NB4 (cell line): ENCODE measurements at regions not wholly inside any gene's neighbourhood (a gene's known extent, or its start where the extent isn't known, plus 50 kb on each side); places are given as distances from the start of the nearest gene placed in this dataset.
A peak's percentile ranks its signal among the peaks of the same experiment; 100 is the strongest.

Experiments used
- CTCF ChIP-seq: IDR thresholded peaks from one replicate; pipeline ENCODE4 v1.5.1; 2012; ENCODE audit warnings: low read depth, low read length
- MAX ChIP-seq: IDR thresholded peaks from 2 replicates; pipeline ENCODE4 v1.6.1; 2011; ENCODE audit warnings: low read depth, low read length
- MYC ChIP-seq: IDR thresholded peaks from 2 replicates; pipeline ENCODE4 v1.6.1; 2011; ENCODE audit warnings: low read depth, low read length
- POLR2A ChIP-seq: IDR thresholded peaks from 2 replicates; pipeline ENCODE4 v1.6.1; 2011; ENCODE audit warnings: mild to moderate bottlenecking; ENCODE audit not compliant: insufficient read length; ENCODE audit errors: extremely low read depth

GRCh38 chr11:91261513-91261912 lies 963.1 kb upstream of the FAT3 start:
- TF ChIP-seq CTCF (peak; percentile 39), MYC (no peak), MAX (no peak), POLR2A (no peak)
